OCI-LY1 (cell line): ENCODE measurements at regions not wholly inside any gene's neighbourhood (a gene's known extent, or its start where the extent isn't known, plus 50 kb on each side); places are given as distances from the start of the nearest gene placed in this dataset.

Source experiments
- H2AFZ ChIP-seq: fragments of 200-600 bp; sonication (generic), shearing (Covaris generic); 2 replicates; pipeline ENCODE4 v1.6.0; 2014; ENCODE audit warnings: antibody characterized with exemption, mild to moderate bottlenecking, low read length
- H3F3A ChIP-seq: fragments of 200-600 bp; sonication (generic), shearing (Covaris generic); 2 replicates; pipeline ENCODE4 v1.6.0; 2014; ENCODE audit warnings: mild to moderate bottlenecking, antibody characterized with exemption, low read length, moderate library complexity; ENCODE audit not compliant: insufficient read depth
- H3K27ac ChIP-seq: fragments of 200-600 bp; sonication (generic); 2 replicates; pipeline ENCODE4 v1.5.1; 2014; ENCODE audit warnings: low read length, mixed run types, mild to moderate bottlenecking, low read depth; ENCODE audit not compliant: poor library complexity, severe bottlenecking
- H3K27me3 ChIP-seq: fragments of 200-600 bp; sonication (generic); 2 replicates; pipeline ENCODE4 v1.6.0; 2014; ENCODE audit warnings: antibody characterized with exemption, mild to moderate bottlenecking, low read length, moderate library complexity; ENCODE audit not compliant: insufficient read depth
- H3K36me3 ChIP-seq: fragments of 200-600 bp; sonication (generic); 2 replicates; pipeline ENCODE4 v1.6.1; 2014; ENCODE audit warnings: mild to moderate bottlenecking, antibody characterized with exemption, low read length, moderate library complexity, mixed read lengths; ENCODE audit not compliant: insufficient read depth
- H3K4me1 ChIP-seq: fragments of 200-600 bp; sonication (generic); 2 replicates; pipeline ENCODE4 v1.5.1; 2014; ENCODE audit warnings: mild to moderate bottlenecking, low read length, moderate library complexity; ENCODE audit not compliant: insufficient read depth, severe bottlenecking
- H3K4me2 ChIP-seq: fragments of 200-600 bp; sonication (generic), shearing (Covaris generic); 2 replicates; pipeline ENCODE4 v1.6.1; 2014; ENCODE audit warnings: low read length
- H3K4me3 ChIP-seq: fragments of 200-600 bp; sonication (generic); 2 replicates; pipeline ENCODE4 v1.5.1; 2014; ENCODE audit warnings: low read length, low read depth, mild to moderate bottlenecking, mixed read lengths; ENCODE audit not compliant: poor library complexity, severe bottlenecking
- H3K79me2 ChIP-seq: fragments of 200-600 bp; shearing (Covaris generic); 2 replicates; pipeline ENCODE4 v1.6.1; 2016; ENCODE audit warnings: mixed run types, low read length, mixed read lengths; ENCODE audit not compliant: insufficient read depth
- H3K9ac ChIP-seq: fragments of 200-600 bp; sonication (generic), shearing (Covaris generic); 2 replicates; pipeline ENCODE4 v1.6.1; 2014; ENCODE audit warnings: mild to moderate bottlenecking, low read length, mixed read lengths
- H3K9me2 ChIP-seq: fragments of 200-600 bp; sonication (generic), shearing (Covaris generic); 2 replicates; pipeline ENCODE4 v1.6.1; 2014; ENCODE audit warnings: low read depth, mild to moderate bottlenecking, low read length, mixed read lengths
- H3K9me3 ChIP-seq: fragments of 200-600 bp; shearing (Covaris generic); 2 replicates; pipeline ENCODE4 v1.6.1; 2014; ENCODE audit warnings: low read length, mixed read lengths
- H4K20me1 ChIP-seq: fragments of 200-600 bp; sonication (generic), shearing (Covaris generic); 2 replicates; pipeline ENCODE4 v1.6.0; 2016; ENCODE audit warnings: mild to moderate bottlenecking, low read length; ENCODE audit not compliant: insufficient read depth
- CTCF ChIP-seq: fragments of 200-600 bp; sonication (generic), shearing (Covaris generic); IDR thresholded peaks from 2 replicates; pipeline ENCODE4 v1.5.1; 2017; ENCODE audit warnings: mild to moderate bottlenecking, antibody characterized with exemption, low read length, moderate library complexity, mixed read lengths
- EZH2 ChIP-seq: fragments of 200-600 bp; sonication (generic), shearing (Covaris generic); IDR thresholded peaks from 2 replicates; pipeline ENCODE4 v1.8.0; 2017; ENCODE audit warnings: borderline replicate concordance, mixed run types, mild to moderate bottlenecking, antibody characterized with exemption, low read length, moderate library complexity, mixed read lengths

- Histone ChIP-seq H3K27ac (no peak overlapping the region), H3K4me3 (no peak overlapping the region), H3K36me3 (no peaks in the 10 kb centered on the region), H3K27me3 (no peaks in the 10 kb centered on the region), H3K9ac (no peak overlapping the region), H4K20me1 (no peaks in the 10 kb centered on the region), H3K9me2 (no peaks in the 10 kb centered on the region), H3K9me3 (no peaks in the 10 kb centered on the region), H3F3A (no peaks in the 10 kb centered on the region), H2AFZ (no peak overlapping the region), H3K4me1 (no peaks in the 10 kb centered on the region), H3K4me2 (no peak overlapping the region), H3K79me2 (no peaks in the 10 kb centered on the region)
- TF ChIP-seq CTCF (no peak), EZH2 (no peak)
These were observed 542.7 kb upstream of the LUZP2 start for GRCh38 chr11:23953951-23954710.

- H3K27ac ChIP-seq: no peak overlapping the region
- H3K4me2 ChIP-seq: no peak overlapping the region
- H3K4me3 ChIP-seq: no peak overlapping the region
- H3K9ac ChIP-seq: no peak overlapping the region
- no peak overlapping the region for H2AFZ ChIP-seq
- H3K9me3 ChIP-seq: no peaks in the 10 kb centered on the region
- no peaks in the 10 kb centered on the region for H3K27me3 ChIP-seq
- H3K36me3 ChIP-seq: no peaks in the 10 kb centered on the region
- no peaks in the 10 kb centered on the region for H3K4me1 ChIP-seq
- H3F3A ChIP-seq: no peaks in the 10 kb centered on the region
- TF ChIP-seq CTCF: no peak
- TF ChIP-seq EZH2: no peak
- H4K20me1 ChIP-seq: no peaks in the 10 kb centered on the region
- no peaks in the 10 kb centered on the region for H3K79me2 ChIP-seq
- no peaks in the 10 kb centered on the region for H3K9me2 ChIP-seq
These were observed 542.1 kb upstream of the LUZP2 start for GRCh38 chr11:23954730-23955129.

GRCh38 chr11:23956586-23956985 is 540.3 kb upstream of the LUZP2 start:
- H3K36me3 ChIP-seq: no peaks in the 10 kb centered on the region
- no peaks in the 10 kb centered on the region for H3K4me1 ChIP-seq
- no peaks in the 10 kb centered on the region for H3K79me2 ChIP-seq
- no peak overlapping the region for H3K9ac ChIP-seq
- no peaks in the 10 kb centered on the region for H3K27me3 ChIP-seq
- no peaks in the 10 kb centered on the region for H3F3A ChIP-seq
- TF ChIP-seq CTCF (no peak), EZH2 (no peak)
- H3K27ac ChIP-seq: no peak overlapping the region
- no peaks in the 10 kb centered on the region for H3K9me3 ChIP-seq
- H3K4me2 ChIP-seq: no peak overlapping the region
- H3K4me3 ChIP-seq: no peak overlapping the region
- no peaks in the 10 kb centered on the region for H3K9me2 ChIP-seq
- no peaks in the 10 kb centered on the region for H4K20me1 ChIP-seq
- no peak overlapping the region for H2AFZ ChIP-seq
